GM19372 (cell line): ENCODE measurements at regions not wholly inside any gene's neighbourhood (a gene's known extent, or its start where the extent isn't known, plus 50 kb on each side); places are given as distances from the start of the nearest gene placed in this dataset.
"Not testable (repeated sequence)": the region's sequence is repeated elsewhere in the genome, so short reads cannot be mapped to it uniquely, and the experiment has no call there.

ENCODE experiments used
- ATAC-seq: cut with Tn5 transposase; IDR thresholded peaks from one replicate; pipeline ENCODE4 v1.9.1; 2021; ENCODE audit warnings: mild to moderate bottlenecking, low read depth, moderate library complexity; ENCODE audit not compliant: unreplicated experiment

DNA sequence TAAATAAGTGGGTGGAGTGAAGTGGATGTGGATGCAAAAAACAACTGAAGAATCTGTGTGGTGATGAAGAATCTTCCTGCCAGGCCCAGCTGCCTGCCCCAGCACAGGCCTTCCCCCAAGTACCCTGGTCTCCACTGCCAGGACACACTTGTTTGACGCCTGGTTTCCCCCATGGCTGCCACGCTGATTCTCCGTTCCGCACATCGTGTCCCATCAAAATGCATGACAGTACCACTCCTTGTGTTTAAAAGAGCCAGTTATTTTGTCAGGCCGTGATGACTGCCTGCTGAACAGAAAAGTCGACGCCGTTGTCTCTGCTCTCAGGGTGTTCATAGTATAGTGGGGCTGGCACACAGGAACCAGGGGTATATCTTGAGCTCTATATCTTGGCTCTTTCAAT is 50.3 kb upstream of the KYNU start:
- no peak for ATAC-seq

DNA sequence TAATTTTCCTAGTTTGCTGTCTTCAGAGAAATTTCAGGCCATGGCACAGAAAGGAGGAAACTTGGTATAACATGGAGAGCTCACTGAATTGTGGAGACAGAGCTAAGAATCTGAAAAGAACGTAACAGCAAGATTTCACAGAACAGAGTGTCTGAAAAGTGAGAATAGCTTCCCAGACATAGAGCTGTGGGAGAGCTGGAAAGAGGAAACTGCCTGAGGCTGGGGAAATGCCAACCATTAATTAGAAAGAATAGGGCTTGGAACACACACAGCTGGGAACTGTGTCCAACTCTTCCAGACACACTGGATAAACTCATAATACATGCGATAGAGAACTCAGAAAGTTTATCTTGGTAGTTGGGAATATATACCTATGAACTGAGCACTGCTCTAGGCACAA is 51.6 kb upstream of the KYNU start:
- no peak for ATAC-seq

DNA sequence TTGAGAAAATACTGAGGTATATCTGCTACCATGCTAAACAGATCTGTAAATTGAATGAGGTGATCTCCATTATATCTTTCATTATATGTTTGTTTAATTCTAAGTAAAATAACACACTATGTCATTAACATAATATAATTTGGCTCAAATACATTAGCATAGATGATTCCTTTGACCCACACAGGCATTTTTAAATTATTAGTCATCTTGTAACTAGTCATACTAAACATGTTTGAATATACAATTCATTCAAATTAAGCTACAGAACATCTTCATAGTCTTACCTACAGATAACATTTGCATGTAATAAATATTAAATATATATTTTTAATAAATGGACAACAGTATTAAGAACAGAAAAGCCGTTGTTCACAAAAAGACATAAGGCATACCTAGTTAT is 52.7 kb upstream of the KYNU start:
- ATAC-seq, result no peak

DNA sequence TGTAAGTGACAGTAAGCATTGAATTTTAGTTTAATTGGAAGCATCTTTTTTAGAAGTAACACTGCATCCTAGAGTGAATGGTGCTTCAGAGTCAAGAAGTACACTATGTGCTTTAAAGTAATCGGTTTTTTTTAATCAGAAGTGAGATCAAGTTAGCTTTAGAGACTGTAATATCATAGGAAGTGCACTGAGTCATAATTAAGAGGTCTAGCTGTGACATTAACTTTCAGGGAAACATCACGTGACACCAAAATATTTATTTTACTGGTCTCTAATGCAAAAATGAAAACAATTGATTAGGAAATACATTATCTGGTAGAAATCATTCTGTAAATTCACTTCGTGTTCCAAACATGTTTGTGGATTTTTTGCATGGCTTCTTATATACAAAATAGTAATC is 55.3 kb upstream of the KYNU start:
- ATAC-seq, result no peak

DNA sequence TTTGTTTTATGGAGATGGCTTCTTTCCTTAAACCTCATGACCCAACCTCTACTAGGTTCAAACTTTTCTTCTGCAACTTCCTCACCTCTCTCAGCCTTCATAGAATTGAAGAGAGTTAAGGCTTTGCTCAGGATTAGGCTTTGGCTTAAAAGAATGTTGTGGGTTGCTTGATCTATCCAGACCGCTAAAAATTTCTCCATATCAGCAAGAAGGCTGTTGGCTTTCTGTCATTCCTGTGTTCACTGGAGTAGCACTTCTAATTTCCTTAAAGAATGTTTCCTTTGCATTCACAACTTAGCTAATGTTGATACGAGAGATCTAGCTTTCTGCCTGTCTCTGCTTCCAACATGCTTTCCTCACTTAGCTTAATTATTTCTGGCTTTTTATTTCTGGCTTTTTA is 58.1 kb upstream of the KYNU start:
- ATAC-seq, result no peak

DNA sequence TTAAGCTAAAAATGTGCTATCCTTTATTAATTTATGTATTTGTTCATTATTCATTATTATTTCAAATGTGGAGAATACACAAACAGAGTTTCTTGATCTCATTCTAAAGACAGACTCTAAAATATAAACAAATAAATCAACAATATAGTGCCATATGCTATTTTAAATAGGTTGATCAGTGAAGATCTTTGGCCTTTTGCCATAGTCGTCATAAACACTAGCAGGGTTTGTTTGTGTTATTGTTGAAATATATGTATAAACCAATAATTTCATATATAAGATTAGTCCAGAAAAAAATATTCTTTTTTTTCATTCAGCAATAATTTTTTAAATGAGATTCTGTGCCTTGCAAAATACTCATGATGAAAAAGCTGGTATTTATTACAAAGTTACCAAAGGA is 62.1 kb upstream of the KYNU start:
- ATAC-seq, result no peak

DNA sequence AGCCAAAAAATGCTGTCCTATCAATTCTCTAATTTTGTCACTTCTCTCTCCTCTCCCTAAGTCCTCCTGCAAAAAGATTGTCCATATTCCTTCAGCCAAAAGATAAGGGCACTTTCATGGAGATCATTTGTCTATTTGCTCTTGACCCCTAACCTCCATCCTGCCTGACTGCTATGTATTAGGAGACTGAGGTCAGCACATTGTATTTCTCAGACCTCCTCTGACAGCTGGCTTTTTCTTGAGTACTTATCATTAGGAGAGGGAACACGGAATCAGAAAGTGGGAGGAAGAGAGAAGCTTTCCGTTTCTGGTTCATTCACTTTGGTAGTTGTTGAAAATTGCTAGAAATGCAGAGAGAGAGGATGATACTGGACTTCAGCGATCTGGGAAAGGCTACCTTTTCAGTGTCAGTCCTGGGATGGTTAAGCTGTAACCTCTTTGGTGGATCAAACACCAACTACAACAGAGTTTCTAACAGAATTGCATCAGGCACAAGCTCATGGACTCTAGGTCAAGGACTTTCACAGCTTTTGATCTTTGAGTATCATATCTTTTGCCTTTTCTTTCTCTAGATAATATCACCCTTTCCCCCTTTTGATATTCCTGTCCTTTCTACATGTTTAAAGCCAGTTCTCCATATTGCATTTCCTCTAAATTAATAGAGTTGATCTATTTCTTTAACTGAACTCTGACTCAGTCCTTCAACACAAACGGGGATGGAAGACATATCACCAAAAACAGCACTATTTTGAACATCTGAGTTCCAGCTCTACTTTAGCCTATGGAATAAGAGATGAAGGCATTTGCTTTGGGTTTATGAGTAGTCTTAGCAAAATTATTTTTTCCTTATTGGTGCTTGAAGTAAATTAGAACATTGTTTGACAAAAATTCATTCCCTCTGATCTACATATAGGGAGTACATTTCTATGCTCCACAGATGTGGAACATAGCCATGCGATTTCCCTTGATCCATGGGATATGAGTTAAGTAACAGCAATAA is 63.3 kb upstream of the KYNU start:
- ATAC-seq, result no peak

DNA sequence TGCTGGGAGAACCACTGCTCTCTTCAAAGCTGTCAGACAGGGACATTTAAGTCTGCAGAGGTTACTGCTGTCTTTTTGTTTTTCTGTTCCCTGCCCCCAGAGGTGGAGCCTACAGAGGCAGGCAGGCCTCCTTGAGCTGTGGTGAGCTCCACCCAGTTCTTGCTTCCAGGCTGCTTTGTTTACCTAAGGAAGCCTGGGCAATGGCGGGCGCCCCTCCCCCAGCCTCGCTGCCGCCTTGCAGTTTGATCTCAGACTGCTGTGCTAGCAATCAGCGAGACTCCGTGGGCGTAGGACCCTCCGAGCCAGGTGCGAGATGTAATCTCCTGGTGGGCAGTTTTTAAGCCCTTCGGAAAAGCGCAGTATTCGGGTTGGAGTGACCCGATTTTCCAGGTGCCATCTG is 65.8 kb upstream of the KYNU start:
- ATAC-seq, result not testable (repeated sequence)

DNA sequence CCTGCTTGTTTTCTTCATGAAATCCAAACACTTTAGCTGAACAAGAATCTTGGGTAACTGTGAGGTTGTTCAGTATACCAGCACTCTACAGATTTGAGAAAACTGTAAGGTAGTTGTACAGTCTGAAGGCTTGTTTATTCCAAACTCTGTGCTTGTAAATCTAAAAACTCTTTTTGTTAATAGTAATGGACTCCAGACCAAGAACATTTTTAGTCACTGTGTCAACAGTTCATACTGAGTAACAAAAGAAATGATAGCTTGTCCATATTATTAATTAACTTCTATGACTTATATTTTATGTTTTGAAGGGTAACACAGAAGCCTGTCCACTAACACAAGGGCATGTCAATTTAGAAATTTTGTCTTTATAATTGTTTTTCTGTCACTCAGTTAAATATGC is 72.2 kb upstream of the KYNU start:
- no peak for ATAC-seq

DNA sequence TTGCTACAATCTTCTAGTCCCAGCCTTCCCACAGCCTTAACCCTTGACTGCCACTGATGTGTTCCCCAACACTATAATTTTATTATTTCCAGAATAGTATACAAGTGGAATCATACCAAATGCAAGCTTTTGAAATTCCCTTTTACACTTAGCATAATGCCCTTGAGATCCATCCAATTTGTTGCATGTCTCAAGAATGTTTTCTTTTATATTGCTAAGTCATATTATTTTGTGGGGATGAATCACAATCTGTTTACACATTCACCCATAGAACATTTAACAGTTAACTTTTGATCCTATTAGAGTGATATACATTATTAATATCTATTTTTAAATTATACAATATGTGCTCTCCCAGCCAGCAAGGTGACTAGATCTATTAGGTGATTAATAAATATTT is 74.3 kb upstream of the KYNU start:
- no peak for ATAC-seq

DNA sequence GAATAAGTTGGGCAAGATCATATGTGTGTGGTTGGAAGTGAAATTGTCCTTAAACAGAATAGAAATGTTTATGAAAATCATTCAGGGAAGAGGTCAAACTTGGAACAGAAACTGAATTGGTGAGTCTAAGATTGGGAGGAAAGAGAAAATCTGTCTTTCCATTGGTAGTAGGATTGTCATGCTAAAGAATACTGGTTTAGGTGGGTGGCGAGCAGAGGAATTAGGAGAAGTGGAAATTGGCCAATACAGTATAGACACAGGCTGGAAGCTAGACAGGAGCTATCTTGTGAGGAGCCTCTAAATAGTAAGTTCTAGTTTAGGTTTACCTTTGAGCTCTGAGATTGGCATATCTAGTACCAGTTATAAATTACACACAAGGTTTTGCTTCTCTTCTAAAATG is 80.9 kb upstream of the KYNU start:
- no peak for ATAC-seq

DNA sequence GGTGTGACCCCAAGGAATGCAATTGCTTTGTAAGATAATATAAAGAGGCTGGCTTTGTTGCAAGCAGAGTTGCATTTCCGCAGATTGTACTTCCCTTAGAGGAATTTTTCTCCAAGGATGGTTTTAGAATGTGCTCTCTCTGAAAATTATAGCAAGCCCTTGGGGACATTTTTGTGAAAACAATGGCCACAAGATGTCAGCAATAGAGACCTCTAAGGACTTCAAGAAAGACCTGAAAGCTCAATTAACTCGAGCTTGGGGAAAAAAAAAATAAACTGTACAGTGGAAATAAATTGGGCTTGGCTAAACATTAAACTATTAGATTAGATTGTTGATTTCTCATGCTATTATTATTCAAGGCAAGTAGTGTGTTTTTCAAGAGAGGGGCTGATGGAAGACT is 81.3 kb upstream of the KYNU start:
- ATAC-seq, result no peak

DNA sequence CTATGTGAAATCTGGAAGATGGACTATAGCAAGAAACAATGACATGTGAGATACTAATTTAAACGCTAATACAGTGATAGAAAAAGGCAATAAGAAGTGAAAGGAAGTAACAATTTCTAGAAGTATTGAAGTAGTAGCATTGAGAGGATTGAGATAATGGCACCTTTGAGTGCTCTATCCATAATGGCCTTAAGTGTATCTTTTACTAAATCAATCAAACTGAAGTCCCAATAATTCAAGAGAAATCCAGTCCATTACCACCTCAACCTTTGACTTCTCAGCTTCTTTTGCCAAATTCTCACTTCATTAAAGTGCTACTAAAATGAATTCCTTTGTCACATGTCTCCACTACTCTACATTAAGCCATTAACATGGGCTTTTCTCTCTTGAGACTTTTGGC is 82.6 kb upstream of the KYNU start:
- ATAC-seq, result no peak

DNA sequence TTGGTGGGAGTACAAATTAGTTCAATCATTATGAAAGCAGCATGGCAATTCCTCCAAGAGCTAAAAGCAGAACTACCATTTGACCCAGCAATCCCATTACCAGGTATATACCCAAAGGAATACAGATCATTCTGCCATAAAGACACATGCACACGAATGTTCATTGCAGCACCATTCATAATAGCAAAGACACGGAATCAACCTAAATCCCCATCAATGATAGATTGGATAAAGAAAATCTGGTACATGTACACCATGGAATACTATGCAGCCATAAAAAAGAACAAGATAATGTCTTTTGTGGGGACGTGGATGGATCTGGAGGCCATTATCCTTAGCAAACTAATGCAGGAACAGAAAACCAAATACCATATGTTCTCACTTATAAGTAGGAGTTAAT is 85.1 kb upstream of the KYNU start:
- not testable (repeated sequence) for ATAC-seq

DNA sequence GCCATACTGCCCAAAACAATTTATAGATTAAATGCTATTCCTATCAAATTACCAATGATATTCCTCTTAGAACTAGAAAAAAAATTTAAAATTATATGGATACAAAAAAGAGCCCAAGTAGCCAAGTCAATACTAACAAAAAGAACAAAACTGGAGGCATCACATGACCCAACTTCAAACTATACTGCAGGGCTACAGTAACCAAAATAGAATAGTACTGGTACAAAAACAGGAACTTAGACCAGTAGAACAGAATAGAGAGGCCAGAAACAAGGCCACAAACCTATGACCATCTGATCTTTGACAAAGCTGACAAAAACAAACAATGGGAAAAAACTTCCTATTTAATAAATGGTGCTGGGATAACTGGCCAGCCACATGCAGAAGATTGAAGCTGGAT is 86.1 kb upstream of the KYNU start:
- no peak for ATAC-seq

DNA sequence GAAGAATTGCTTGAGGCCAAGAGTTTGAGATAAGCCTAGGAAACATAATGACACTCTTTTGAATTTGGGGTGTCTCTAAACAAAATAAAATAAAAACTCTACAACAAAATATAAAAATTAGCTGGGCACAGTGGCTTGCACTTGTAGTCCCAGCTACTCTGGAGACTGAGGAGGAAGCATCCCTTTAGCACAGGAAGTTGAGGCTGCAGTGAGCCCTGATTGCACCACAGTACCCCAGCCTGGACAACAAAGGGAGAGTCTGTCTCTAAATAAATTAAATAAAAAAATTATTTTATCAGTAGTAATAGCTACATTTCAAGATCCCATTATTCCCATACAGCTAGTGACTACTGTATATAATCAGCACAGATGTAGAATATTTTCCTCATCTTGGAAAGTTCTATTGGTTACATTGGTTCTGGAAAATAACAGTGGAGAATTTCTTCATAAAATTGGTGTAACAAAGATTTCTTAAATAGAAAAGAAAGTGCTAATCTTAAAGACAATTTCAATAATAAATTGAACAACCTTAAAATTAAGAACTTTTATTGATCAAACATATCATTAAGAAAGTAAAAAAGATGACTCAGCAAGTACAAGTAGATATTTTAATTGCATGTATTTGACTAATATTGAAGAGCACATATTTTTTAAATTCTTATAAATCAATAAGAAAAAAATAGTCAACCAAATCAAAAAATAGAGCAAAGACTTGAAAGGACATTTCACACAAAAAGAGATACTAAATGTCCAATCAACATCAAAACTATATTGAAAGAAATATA is 90.4 kb upstream of the KYNU start:
- no peak for ATAC-seq

DNA sequence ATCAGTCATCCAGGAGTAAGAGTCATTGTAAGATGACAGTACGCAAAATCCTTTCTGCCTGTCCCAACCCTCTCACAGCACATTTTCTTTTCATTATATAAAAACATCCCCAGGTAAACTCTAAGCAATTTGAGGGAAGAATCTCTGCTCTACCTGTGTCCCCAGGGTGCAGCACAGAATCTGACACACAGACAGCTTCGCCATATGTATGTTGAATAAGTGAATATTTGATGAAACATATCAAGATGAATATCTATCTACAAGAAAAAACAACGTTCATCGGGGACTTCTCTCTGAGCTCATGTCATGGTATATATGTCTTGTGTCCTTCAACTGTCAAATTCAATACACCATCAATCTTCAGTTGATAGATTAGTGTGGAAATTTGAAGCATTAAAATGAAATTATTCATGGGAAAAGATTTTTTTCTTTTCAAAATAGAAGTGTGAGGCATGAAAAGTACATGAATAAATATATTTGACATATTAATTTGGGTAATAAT is 94.5 kb upstream of the KYNU start:
- no peak for ATAC-seq

DNA sequence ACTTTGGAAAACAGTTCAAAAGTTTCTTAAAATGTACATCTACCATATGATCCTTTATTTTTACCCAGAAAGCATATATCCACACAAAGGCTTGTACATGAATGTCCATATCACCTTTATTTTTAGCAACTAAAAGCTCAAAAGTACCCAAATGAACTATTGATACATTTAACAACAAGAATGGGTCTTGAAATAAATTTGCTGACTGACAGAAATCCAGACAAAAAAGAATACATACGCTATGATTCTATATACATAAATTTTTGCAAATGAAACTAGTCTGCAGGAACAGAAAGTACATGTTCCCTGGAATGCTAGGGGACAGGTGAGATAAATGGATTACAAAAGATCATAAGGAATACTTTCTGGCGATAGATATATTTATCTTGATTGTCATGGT is 96.3 kb upstream of the KYNU start:
- no peak for ATAC-seq

DNA sequence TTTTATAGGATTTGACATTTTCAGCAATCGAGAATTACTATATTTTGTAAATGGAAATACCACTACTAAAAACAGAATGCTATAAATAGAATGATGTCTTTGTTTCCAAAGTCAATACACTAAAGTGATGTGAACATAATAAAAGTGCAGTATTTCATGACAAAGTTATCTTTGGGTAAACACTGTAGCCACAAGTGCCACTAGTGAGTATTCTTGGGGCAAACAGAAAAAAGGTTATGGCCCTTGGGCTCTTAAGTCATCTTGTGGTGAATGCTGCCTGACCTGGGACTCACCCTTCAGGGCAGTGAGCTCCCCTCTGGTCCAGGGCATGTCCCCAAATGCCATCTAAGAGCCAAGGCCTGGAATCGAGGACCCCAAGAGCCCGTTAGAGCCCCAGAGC is 99.2 kb upstream of the KYNU start:
- no peak for ATAC-seq

DNA sequence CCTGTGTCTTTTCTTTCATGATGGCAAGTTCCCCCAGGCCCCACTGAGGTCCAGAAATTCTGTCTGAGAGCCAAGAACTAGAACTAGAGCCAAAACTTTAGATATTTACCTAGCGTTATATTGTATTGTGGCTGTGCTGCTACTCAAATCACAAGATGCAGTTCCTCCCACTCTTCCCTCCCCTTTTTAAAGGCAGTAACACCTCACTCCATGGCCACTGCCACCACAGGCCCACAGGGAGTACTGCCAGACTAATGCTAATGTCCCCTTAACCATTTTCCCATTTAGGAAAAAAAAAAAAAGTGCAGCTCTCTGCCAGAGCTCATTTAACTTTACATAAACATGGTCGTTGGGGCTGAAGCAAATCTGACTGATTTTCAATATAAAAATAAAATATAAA is 99.7 kb upstream of the KYNU start:
- no peak for ATAC-seq

DNA sequence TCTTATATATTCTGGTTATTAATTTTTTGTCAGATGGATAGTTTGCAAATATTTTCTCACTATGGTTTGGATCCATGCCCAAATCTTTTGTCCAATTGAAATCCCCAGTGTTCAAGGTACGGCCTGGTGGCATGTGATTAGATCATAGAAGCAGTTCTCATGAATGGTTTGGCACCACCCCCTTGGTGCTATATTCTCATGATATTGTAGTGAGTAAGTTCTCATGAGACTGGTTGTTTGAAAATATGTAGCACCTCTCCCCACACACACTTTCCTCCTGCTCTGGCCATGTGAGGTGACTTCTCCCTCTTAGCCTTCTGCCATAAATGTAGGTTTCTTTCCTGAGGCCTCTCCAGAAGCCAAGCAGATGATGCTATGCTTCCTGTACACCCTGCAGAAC is 107.7 kb upstream of the KYNU start:
- no peak for ATAC-seq

DNA sequence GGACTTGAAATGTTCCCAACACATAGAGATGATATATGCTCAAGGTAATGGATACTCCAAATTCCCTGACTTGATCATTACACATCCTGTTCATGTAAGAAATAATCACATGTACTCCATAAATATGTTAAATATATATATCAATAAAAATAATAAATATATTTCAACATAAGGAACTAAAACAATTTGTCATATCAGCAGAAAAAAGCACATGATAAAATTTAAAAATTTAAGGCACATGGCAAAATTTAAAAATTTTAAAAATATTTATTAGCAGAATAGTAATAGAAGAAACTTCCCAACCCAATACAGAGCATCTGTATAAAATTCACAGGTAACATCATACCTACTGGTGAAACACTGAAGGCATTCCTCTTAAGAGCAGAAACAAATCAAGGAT is 109.6 kb upstream of the KYNU start:
- ATAC-seq, result no peak
